AG10803 (cell line): ENCODE measurements at regions not wholly inside any gene's neighbourhood (a gene's known extent, or its start where the extent isn't known, plus 50 kb on each side); places are given as distances from the start of the nearest gene placed in this dataset.

Source experiments
- DNase-seq: peaks from one replicate; pipeline ENCODE4 v3.0.0; 2010; ENCODE audit warnings: low read depth
- H3K4me3 ChIP-seq: 2 replicates; pipeline ENCODE4 v1.5.1; 2011; ENCODE audit warnings: mild to moderate bottlenecking, low read length, control low read depth
- CTCF ChIP-seq: conservative IDR thresholded peaks from 2 replicates; pipeline ENCODE4 v1.5.1; 2011; ENCODE audit warnings: mild to moderate bottlenecking, low read length, control low read depth, inconsistent platforms

- DNase-seq = no peak
- TF ChIP-seq CTCF = no peak
- no peak overlapping the region for H3K4me3 ChIP-seq
These were observed 362.8 kb downstream of the DCDC2C start for GRCh38 chr2:4066217-4066616.

- DNase-seq = no peak
- no peak for TF ChIP-seq CTCF
These were observed 369.7 kb downstream of the DCDC2C start for GRCh38 chr2:4073026-4073569.

GRCh38 chr2:4077017-4077416 lies 373.6 kb downstream of the DCDC2C start:
- DNase-seq = no peak
- TF ChIP-seq CTCF = no peak

More at GRCh38 chr2:4073026-4073569, 369.7 kb downstream of the DCDC2C start:
- no peak overlapping the region for H3K4me3 ChIP-seq

GRCh38 chr2:4085186-4085585 lies 381.8 kb downstream of the DCDC2C start:
- H3K4me3 ChIP-seq = no peak overlapping the region
- no peak for TF ChIP-seq CTCF
- DNase-seq = no peak

More at GRCh38 chr2:4077017-4077416, 373.6 kb downstream of the DCDC2C start:
- no peak overlapping the region for H3K4me3 ChIP-seq

- TF ChIP-seq CTCF = no peak
- H3K4me3 ChIP-seq = no peak overlapping the region
- DNase-seq = no peak
These were observed 387.6 kb downstream of the DCDC2C start for GRCh38 chr2:4090668-4091630.

- DNase-seq = no peak
- TF ChIP-seq CTCF = no peak
- H3K4me3 ChIP-seq = no peak overlapping the region
These were observed 388.5 kb downstream of the DCDC2C start for GRCh38 chr2:4091869-4092268.

- no peak for DNase-seq
These were observed 391.4 kb downstream of the DCDC2C start for GRCh38 chr2:4094743-4095142.

More at GRCh38 chr2:4094743-4095142, 391.4 kb downstream of the DCDC2C start:
- TF ChIP-seq CTCF = no peak
- no peak overlapping the region for H3K4me3 ChIP-seq
